ENCODE measurements at regions not wholly inside any gene's neighbourhood (a gene's known extent, or its start where the extent isn't known, plus 50 kb on each side); places are given as distances from the start of the nearest gene placed in this dataset.
"Not testable (repeated sequence)": the region's sequence is repeated elsewhere in the genome, so short reads cannot be mapped to it uniquely, and the experiment has no call there.

DNA sequence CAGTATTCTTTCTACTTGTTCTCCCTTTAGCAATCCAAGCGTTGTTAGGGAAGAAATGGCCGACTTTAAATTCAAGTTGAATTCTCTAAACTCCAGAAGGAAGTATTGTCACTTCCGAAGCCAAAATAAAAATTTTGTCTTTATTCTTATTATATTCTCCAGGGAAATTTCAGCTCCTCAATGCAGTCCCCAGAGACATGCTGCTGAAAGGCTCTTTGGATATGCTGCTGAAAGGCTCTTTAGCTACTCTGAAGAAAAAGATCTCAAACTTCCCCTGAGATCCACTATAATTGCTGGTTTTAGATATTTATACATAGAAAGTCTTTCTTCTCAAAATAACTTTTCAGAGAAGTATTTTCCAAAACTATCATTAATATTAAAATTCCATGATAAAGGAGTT, 92.3 kb upstream of the PARP8 start:
- DNase-seq: no peak
- peaks cover 4% of the 10 kb centered on the region for H3K9me3 Mint-ChIP-seq
- H3K27ac Mint-ChIP-seq: no peak overlapping the region
- CTCF ChIA-PET: no interaction called here
- H3K36me3 Mint-ChIP-seq: peaks cover 3% of the 10 kb centered on the region
- H3K4me1 Mint-ChIP-seq: peaks cover 6% of the 10 kb centered on the region
- no peak overlapping the region for H3K4me3 Mint-ChIP-seq
- H3K27me3 Mint-ChIP-seq: peaks cover 4% of the 10 kb centered on the region

DNA sequence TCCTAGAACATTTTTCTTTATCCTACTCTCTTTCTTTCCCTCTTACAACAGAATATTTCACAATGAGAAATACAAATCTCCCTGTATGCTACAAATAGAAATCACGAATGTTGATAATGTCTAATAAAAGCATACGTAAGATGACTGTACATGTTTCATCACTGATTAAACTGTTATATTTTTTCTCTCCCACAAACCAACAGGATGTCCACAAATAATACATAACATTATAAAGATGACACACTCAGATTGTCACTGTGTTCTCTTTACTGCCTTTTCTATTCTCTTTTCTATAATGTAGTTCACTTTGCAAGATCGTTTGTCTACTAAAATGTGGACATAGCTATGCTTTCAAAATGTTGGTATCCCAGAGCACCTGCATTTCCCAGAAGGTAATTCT, 90.7 kb upstream of the PARP8 start:
- Mint-ChIP-seq H3K36me3 (peaks cover 1% of the 10 kb centered on the region), H3K27ac (no peak overlapping the region), H3K9me3 (peaks cover 4% of the 10 kb centered on the region), H3K4me1 (peaks cover 6% of the 10 kb centered on the region), H3K4me3 (no peak overlapping the region), H3K27me3 (peaks cover 4% of the 10 kb centered on the region)
- DNase-seq: no peak
- CTCF ChIA-PET: no interaction called here

DNA sequence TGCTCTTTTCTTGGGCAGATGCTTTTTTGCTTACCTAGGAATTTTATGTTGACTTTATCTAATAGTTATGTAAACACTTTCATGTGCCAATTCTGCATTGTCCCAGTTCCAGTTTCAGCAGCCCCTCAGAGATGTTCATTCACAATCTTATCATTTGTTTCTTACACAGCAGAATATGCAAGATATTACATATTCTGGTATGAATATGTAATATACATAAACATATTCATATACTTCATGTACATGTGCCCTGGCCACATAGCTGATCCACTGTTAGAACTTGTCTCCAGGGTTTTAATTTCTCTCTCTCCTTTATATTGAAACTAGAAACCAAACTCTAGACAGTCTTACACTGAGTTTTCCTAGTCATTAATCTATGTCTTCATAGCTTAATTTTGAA, 90.2 kb upstream of the PARP8 start:
- CTCF ChIA-PET: no interaction called here
- no peak overlapping the region for H3K27ac Mint-ChIP-seq
- no peak overlapping the region for H3K4me3 Mint-ChIP-seq

DNA sequence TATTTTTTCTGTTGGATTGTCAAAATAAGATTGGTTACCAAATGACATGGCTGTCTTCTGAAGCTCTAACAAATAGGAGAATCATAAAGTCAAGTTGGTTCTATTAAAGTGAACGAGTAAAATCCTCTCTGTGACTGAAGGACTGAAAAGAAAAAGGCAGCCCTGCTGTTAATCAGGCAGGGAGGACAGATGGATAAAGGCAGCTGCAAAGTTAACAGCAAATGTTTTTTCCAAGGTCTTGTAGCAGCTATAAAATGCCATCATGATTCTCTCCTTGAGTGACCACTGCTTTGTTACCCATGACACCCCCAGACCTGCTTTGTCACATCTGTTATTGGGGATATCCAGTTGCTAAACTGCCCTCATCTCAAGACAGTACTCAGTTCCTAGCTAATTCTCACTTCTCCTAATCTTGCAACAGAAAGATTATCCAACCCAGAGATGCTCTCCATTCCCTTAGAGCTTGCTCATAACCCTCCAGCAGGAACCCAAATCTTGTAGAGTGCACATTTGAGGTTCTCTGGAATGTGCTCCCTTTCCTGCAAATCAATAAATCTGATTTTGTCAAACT, 89.7 kb upstream of the PARP8 start:
- Mint-ChIP-seq H3K27me3 (peaks cover 4% of the 10 kb centered on the region), H3K36me3 (peaks cover 1% of the 10 kb centered on the region), H3K4me1 (peaks cover 6% of the 10 kb centered on the region), H3K4me3 (no peak overlapping the region), H3K27ac (no peak overlapping the region), H3K9me3 (peaks cover 2% of the 10 kb centered on the region)
- CTCF ChIA-PET: no interaction called here
- no peak for DNase-seq

More for the DNA sequence above, 90.2 kb upstream of the PARP8 start:
- Mint-ChIP-seq H3K36me3 (peaks cover 1% of the 10 kb centered on the region), H3K4me1 (peaks cover 6% of the 10 kb centered on the region), H3K27me3 (peaks cover 4% of the 10 kb centered on the region), H3K9me3 (peaks cover 4% of the 10 kb centered on the region)
- DNase-seq: no peak

DNA sequence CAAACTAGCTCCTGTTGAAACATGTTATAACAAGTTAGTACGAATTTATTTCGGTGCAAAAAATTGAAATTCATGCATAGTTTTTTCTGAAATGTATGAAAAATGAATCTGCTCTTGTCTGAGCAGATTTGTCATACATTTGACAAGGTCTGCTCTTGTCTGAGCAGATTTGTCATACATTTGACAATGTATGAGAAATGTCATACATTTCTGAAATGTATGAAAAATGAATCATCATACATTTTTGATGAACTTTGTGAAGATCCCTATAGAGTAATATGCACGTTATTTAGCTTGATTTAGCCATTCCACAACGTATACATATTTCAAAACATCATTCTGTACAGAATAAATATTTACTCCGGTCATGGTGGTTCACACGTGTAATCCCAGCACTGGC, 85.9 kb upstream of the PARP8 start:
- DNase-seq: no peak
- CTCF ChIA-PET: no interaction called here
- Mint-ChIP-seq H3K27ac (no peak overlapping the region), H3K27me3 (peaks cover 4% of the 10 kb centered on the region), H3K4me1 (peaks cover 6% of the 10 kb centered on the region), H3K36me3 (peaks cover 1% of the 10 kb centered on the region), H3K9me3 (peaks cover 2% of the 10 kb centered on the region), H3K4me3 (no peak overlapping the region)

DNA sequence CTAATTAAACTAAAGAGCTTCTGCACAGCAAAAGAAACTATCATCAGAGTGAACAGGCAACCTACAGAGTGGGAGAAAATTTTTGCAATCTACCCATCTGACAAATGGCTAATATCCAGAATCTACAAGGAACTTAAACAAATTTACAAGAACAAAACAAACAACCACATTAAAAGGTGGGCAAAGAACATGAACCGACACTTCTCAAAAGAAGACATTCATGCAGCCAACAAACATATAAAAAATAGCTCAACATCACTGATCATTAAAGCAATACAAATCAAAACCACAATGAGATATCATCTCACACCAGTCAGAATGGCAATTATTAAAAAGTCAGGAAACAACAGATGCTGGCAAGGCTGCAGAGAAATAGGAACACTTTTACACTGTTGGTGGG, 84.6 kb upstream of the PARP8 start:
- H3K36me3 Mint-ChIP-seq, DNase-seq, H3K27me3 Mint-ChIP-seq, H3K4me1 Mint-ChIP-seq, H3K9me3 Mint-ChIP-seq, H3K4me3 Mint-ChIP-seq, H3K27ac Mint-ChIP-seq: not testable (repeated sequence)
- CTCF ChIA-PET: interaction anchor here (0.8 kb wide), 1 partner anchor 25 kb away, joined by 3 read pairs; no protein-coding TSS in a partner anchor

DNA sequence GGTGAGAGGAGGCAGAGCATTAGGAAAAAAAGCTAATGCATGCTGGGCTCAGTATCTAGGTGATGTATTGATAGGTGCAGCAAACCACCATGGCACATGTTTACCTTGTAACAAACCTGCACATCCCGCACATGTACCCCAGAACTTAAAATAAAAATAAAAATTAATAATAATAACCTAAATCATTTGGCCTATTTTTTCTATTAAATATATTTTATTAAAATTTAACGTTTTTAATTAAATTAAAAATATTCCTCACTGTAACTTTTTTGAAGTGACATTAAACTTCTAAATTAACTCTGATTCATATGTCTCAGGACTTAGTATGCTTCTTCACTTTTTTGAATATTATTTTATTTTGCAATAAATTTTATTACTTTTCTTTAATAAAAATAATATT, 83.7 kb upstream of the PARP8 start:
- CTCF ChIA-PET: no interaction called here
- Mint-ChIP-seq H3K4me3 (no peak overlapping the region), H3K9me3 (peaks cover 2% of the 10 kb centered on the region), H3K27ac (no peak overlapping the region), H3K36me3 (peaks cover 1% of the 10 kb centered on the region), H3K4me1 (no peaks in the 10 kb centered on the region), H3K27me3 (peaks cover 4% of the 10 kb centered on the region)
- DNase-seq: no peak

DNA sequence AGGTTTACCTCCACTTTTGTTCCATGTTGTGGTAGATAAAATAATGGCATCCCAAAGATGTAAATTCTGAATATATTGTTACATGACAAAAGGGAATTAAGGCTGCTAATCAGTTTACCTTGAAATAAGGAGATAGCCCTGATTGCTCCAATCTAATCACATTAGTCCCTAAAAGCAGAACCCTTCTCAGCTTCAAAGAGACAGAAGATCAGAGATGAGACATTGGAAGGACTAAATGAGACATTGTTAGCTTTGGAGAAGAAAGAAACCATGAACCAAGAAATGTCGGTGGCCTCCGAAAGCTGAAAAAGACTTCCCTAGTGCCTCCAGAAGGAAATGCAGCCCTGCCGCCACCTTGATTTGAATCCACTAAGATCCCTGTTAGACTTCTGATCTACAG, 82.8 kb upstream of the PARP8 start:
- CTCF ChIA-PET: no interaction called here
- H3K4me1 Mint-ChIP-seq: no peaks in the 10 kb centered on the region

DNA sequence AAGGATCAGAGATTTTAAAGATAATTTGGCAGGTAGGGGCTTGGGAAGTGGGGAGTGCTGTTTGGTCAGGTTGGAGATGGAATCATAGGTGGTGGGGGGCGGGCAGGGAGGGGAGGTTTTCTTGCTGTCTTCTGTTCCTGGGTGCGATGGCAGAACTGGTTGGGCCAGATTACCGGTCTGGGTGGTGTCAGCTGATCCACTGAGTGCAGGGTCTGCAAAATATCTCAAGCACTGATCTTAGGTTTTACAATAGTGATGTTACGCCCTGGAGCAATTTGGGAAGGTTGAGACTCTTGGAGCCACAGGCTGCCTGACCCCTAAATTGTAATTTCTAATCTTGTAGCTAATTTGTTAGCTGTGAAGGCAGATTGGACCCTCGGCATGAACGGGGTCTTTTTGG, 78.0 kb upstream of the PARP8 start:
- H3K4me3 Mint-ChIP-seq, H3K27me3 Mint-ChIP-seq, DNase-seq, H3K27ac Mint-ChIP-seq, H3K9me3 Mint-ChIP-seq, CTCF ChIA-PET: not testable (repeated sequence)
- H3K4me1 Mint-ChIP-seq: peaks cover 32% of the 10 kb centered on the region
- H3K36me3 Mint-ChIP-seq: peaks cover 17% of the 10 kb centered on the region

More for the DNA sequence above, 82.8 kb upstream of the PARP8 start:
- H3K27me3 Mint-ChIP-seq: peaks cover 4% of the 10 kb centered on the region
- no peak for DNase-seq
- peaks cover 2% of the 10 kb centered on the region for H3K9me3 Mint-ChIP-seq
- H3K36me3 Mint-ChIP-seq: peaks cover 1% of the 10 kb centered on the region
- H3K4me3 Mint-ChIP-seq: no peak overlapping the region
- no peak overlapping the region for H3K27ac Mint-ChIP-seq

DNA sequence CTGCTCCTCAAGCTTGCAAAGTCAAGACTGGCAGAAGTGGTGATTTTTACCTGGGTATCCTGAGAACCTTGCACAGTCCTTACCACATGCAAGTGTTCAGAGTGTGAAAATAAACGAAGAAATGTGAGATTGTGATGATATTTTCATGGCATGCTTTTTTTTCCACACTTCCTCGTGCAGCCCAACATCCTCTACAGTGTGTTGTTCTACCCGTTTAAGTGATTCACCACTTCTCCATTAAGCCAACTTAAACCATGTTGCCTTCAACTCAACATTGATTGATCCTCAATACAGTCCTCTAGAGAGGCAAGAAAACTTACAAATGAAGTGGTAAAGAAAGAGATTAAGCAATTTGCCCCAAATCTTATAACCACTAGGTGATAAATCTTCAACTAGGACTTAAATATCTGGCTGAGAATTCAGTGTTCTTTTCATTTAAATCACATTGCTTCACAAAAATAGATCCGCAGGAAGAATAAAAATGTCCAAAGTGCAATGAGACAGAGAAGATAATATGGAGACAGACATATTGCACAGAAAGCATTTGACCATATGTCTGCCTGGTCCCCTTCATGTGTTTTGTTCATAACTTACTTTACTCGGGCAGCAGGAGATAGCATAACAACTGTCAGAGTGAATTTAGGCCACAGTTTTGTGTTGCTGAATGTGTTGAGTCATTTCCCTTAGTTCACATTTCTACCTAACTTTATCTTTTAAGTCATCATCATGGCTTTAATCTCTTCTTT, 75.8 kb upstream of the PARP8 start:
- Mint-ChIP-seq H3K36me3 (peaks cover 22% of the 10 kb centered on the region), H3K27ac (peak overlapping the region; percentile 75), H3K4me1 (peaks cover 48% of the 10 kb centered on the region)
- H3K9me3 Mint-ChIP-seq, CTCF ChIA-PET, H3K4me3 Mint-ChIP-seq, H3K27me3 Mint-ChIP-seq, DNase-seq: not testable (repeated sequence)

DNA sequence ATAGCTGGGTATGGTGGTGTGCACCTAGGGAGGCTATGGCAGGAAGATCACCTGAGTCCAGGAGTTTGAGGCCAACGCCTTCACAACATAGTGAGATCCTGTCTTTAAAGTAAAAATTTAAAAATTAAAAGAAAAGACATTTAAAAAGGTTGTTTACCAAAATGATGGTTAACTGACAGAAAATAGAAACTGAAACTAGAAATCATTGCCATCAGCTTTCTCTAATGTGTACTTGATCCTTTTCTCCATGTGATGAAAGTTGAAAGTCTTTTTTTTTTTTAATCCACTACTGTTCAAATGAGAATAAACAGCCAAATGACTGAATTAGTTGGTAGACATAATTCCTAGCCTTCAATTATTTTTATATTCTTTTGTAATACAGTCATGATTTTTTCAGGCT, 75.1 kb upstream of the PARP8 start:
- peak overlapping the region; percentile 75 for H3K27ac Mint-ChIP-seq
- peaks cover 49% of the 10 kb centered on the region for H3K4me1 Mint-ChIP-seq
- CTCF ChIA-PET: interaction anchor here (1.4 kb wide), 1 partner anchor 76 kb away, joined by 4 read pairs; the partner anchor contains the start of gene PARP8
- DNase-seq, H3K27me3 Mint-ChIP-seq, H3K9me3 Mint-ChIP-seq: not testable (repeated sequence)
- H3K4me3 Mint-ChIP-seq: peak overlapping the region; percentile 12
- peaks cover 24% of the 10 kb centered on the region for H3K36me3 Mint-ChIP-seq

DNA sequence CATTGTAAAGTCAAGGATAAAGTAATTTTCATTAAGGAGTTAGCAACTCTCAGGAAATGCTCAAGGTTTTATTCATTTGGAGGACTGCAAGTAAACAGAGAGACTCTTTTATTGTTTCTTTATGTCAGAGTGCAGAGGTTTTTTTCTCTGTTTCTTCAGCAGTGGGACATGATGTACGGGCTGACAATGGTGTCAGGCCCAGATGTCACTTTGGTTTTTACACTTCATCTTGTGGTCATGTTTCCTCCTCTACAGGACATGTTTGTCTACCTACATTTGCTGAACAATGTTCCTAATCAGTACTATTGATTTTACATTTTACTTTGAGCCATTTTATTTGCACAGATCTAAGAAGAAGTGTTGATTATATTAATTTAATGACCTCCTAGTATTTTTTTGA, 72.8 kb upstream of the PARP8 start:
- Mint-ChIP-seq H3K4me3 (no peak overlapping the region), H3K9me3 (peaks cover 13% of the 10 kb centered on the region), H3K27me3 (no peaks in the 10 kb centered on the region), H3K36me3 (peaks cover 30% of the 10 kb centered on the region), H3K4me1 (peaks cover 51% of the 10 kb centered on the region), H3K27ac (peak overlapping the region; percentile 77)
- CTCF ChIA-PET: interaction anchor here (0.8 kb wide), 1 partner anchor 92 kb away, joined by 3 read pairs; no protein-coding TSS in a partner anchor
- peak; percentile 33 for DNase-seq

DNA sequence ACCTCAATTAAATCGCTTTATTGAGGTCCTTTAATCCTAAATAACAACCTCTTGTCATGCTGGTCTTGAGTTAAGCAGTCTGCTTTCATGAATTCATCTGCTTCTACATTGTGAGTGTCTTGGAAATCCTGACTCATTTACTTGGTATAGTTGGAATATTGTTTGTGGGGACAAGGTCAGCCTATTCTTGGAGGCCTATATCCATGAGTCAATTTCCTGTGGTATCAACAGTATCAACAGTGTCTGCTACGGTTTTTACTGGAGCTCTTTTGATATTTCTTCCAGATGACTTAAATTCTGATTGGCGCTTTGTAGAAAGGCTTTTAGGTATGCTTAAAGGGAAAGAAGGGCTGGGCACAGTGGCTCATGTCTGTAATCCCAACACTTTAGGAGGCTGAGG, 71.2 kb upstream of the PARP8 start:
- CTCF ChIA-PET: interaction anchor here (1.0 kb wide), 1 partner anchor 29 kb away, joined by 3 read pairs; no protein-coding TSS in a partner anchor
- DNase-seq: no peak

DNA sequence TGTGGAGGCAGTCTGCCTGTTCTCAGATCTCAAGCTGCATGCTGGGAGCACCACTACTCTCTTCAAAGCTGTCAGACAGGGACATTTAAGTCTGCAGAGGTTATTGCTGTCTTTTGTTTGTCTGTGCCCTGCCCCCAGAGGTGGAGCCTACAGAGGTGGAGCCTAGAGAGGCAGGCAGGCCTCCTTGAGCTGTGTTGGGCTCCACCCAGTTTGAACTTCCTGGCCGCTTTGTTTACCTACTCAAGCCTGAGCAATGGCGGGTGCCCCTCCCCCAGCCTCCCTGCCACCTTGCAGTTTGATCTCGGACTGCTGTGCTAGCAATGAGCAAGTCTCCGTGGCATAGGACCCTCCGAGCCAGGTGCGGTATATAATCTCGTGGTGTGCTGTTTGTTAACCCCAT, 64.9 kb upstream of the PARP8 start:
- Mint-ChIP-seq H3K27ac (peak overlapping the region; percentile 14), H3K9me3 (peaks cover 28% of the 10 kb centered on the region), H3K36me3 (peaks cover 21% of the 10 kb centered on the region), H3K4me1 (peaks cover 19% of the 10 kb centered on the region)
- DNase-seq: peak; percentile 64
- not testable (repeated sequence) for H3K4me3 Mint-ChIP-seq, H3K27me3 Mint-ChIP-seq
- CTCF ChIA-PET: interaction anchor here (1.3 kb wide), 1 partner anchor 9 kb away, joined by 4 read pairs; no protein-coding TSS in a partner anchor

More for the DNA sequence above, 71.2 kb upstream of the PARP8 start:
- H3K4me1 Mint-ChIP-seq: peaks cover 50% of the 10 kb centered on the region
- H3K27ac Mint-ChIP-seq: peak overlapping the region; percentile 66
- H3K4me3 Mint-ChIP-seq: no peak overlapping the region
- H3K9me3 Mint-ChIP-seq: peaks cover 21% of the 10 kb centered on the region
- H3K36me3 Mint-ChIP-seq: peaks cover 36% of the 10 kb centered on the region
- H3K27me3 Mint-ChIP-seq: no peaks in the 10 kb centered on the region

DNA sequence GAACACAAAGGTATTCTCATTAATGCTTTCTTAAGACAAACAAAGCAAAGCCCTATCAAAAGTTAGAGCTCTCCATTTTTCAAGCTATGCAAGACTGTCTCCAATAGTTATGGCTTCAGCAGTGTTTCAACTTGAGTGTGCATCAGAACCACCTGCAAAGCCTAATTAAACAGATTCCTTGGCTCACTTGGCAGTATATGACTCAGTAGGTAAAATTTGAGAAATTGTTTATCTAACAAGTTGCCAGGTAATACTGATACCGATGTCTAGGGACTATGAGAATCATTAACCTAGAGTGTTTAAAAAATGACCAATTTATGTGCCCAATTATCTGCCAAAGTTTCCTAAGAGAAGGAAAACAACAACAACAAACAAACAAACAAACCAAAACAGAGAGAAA, 60.3 kb upstream of the PARP8 start:
- H3K4me3 Mint-ChIP-seq: no peak overlapping the region
- no peak overlapping the region for H3K27ac Mint-ChIP-seq
- H3K27me3 Mint-ChIP-seq: no peaks in the 10 kb centered on the region
- peaks cover 14% of the 10 kb centered on the region for H3K9me3 Mint-ChIP-seq
- H3K36me3 Mint-ChIP-seq: peaks cover 12% of the 10 kb centered on the region
- H3K4me1 Mint-ChIP-seq: peaks cover 10% of the 10 kb centered on the region
- DNase-seq: no peak
- CTCF ChIA-PET: no interaction called here
